B cell (primary cell): ENCODE measurements at regions not wholly inside any gene's neighbourhood (a gene's known extent, or its start where the extent isn't known, plus 50 kb on each side); places are given as distances from the start of the nearest gene placed in this dataset.

Experiments
- ATAC-seq: fragments of 200-7000 bp; cut with Tn5 transposase; one replicate; pipeline ENCODE4 v1.10.0; 2021; ENCODE audit warnings: low read depth, mild to moderate bottlenecking, moderate number of reproducible peaks, moderate library complexity
- CTCF ChIA-PET: fragments of 350-600 bp; sonication (Branson Sonifier 250); formaldehyde crosslinking; loops from one replicate; lab custom pipeline; 2021; ENCODE audit warnings: antibody characterized with exemption, inconsistent platforms; lab: Charles Lee
- POLR2A ChIA-PET: fragments of 350-600 bp; sonication (Branson Sonifier 250); formaldehyde crosslinking; loops from one replicate; lab custom pipeline; 2021; ENCODE audit warnings: antibody characterized with exemption; lab: Charles Lee
- DNase-seq: peaks from one replicate; pipeline ENCODE4 v3.0.0; 2013
- H2AFZ ChIP-seq: 2 replicates; pipeline ENCODE4 v1.6.1; 2012; ENCODE audit warnings: mild to moderate bottlenecking, low read depth, low read length; ENCODE audit not compliant: insufficient read depth, poor library complexity, severe bottlenecking
- H3K27ac ChIP-seq, 2 donors: 1 replicate in 1 of 2; 2 replicates in 1 of 2; pipeline ENCODE4 v1.5.1; 2012 to 2013; ENCODE audit warnings: low read length in 2 of 2, mild to moderate bottlenecking in 2 of 2, moderate library complexity in 1 of 2
- H3K27me3 ChIP-seq, 4 experiments: fragments of 200-600 bp in 1 of 4; sonication (generic) in 1 of 4; replicated peaks in 1 of 4; 1 replicate in 2 of 4; 2 replicates in 2 of 4; pipeline versions ENCODE4 v1.6.1 to v1.7.0; 2013 to 2016; ENCODE audit warnings: low read length in 3 of 4, mild to moderate bottlenecking in 2 of 4, mixed read lengths in 1 of 4, moderate library complexity in 1 of 4; ENCODE audit not compliant: insufficient read depth in 4 of 4, control insufficient read depth in 3 of 4; ENCODE audit errors: control extremely low read depth in 1 of 4
- H3K36me3 ChIP-seq, 2 experiments: replicated peaks in 1 of 2; 1 replicate in 1 of 2; 2 replicates in 1 of 2; pipeline versions ENCODE4 v1.6.1 to v1.7.1; 2013; ENCODE audit warnings: low read length in 1 of 2; ENCODE audit not compliant: insufficient read depth in 2 of 2, control insufficient read depth in 1 of 2; ENCODE audit errors: control extremely low read depth in 1 of 2, extremely low read depth in 1 of 2
- H3K4me1 ChIP-seq, 2 donors: fragments of 200-600 bp in 1 of 2; sonication (generic) in 1 of 2; 1 replicate in 1 of 2; 2 replicates in 1 of 2; pipeline versions ENCODE4 v1.5.1 to v1.6.1; 2013 to 2017; ENCODE audit warnings: low read length in 2 of 2; ENCODE audit not compliant: control insufficient read depth in 2 of 2, insufficient read depth in 2 of 2
- H3K4me2 ChIP-seq: replicated peaks from 2 replicates; pipeline ENCODE3; 2012; ENCODE audit warnings: mild to moderate bottlenecking, low read depth, low read length; ENCODE audit not compliant: poor library complexity, severe bottlenecking
- H3K4me3 ChIP-seq, 5 experiments: fragments of 200-600 bp in 1 of 5; sonication (generic) in 1 of 5; 1 replicate in 3 of 5; 2 replicates in 2 of 5; pipeline versions ENCODE4 v1.5.1 to v1.7.0; 2011 to 2016; ENCODE audit warnings: low read length in 4 of 5, mild to moderate bottlenecking in 4 of 5, low read depth in 2 of 5, control low read depth in 1 of 5, moderate library complexity in 1 of 5; ENCODE audit not compliant: insufficient read depth in 1 of 5; ENCODE audit errors: control extremely low read depth in 1 of 5, extremely low read depth in 1 of 5
- H3K79me2 ChIP-seq: fragments of 200-600 bp; sonication (generic); one replicate; pipeline ENCODE4 v1.6.0; 2016; ENCODE audit warnings: low read length; ENCODE audit not compliant: control insufficient read depth, insufficient read depth
- H3K9ac ChIP-seq: fragments of 200-600 bp; sonication (generic); 2 replicates; pipeline ENCODE4 v1.6.1; 2017; ENCODE audit warnings: mild to moderate bottlenecking, low read length, moderate library complexity
- H3K9me3 ChIP-seq, 3 donors: one replicate each; pipeline versions ENCODE4 v1.6.1 to v1.7.1; 2013; ENCODE audit warnings: low read length in 2 of 3; ENCODE audit not compliant: control insufficient read depth in 2 of 3, insufficient read depth in 1 of 3; ENCODE audit errors: control extremely low read depth in 1 of 3
- H4K20me1 ChIP-seq: 2 replicates; pipeline ENCODE4 v1.6.0; 2012; ENCODE audit warnings: mild to moderate bottlenecking, low read length; ENCODE audit not compliant: insufficient read depth, control insufficient read depth, poor library complexity, severe bottlenecking
- H3K27ac Mint-ChIP-seq: one replicate; pipeline ENCODE4 v1.8.0; 2021; ENCODE audit warnings: mixed read lengths
- H3K27me3 Mint-ChIP-seq: one replicate; pipeline ENCODE4 v1.8.0; 2021; ENCODE audit warnings: mixed read lengths
- H3K4me1 Mint-ChIP-seq: one replicate; pipeline ENCODE4 v1.8.0; 2021; ENCODE audit warnings: mixed read lengths
- H3K4me3 Mint-ChIP-seq: one replicate; pipeline ENCODE4 v1.8.0; 2021; ENCODE audit warnings: mixed read lengths
- H3K9me3 Mint-ChIP-seq: one replicate; pipeline ENCODE4 v1.8.0; 2022; ENCODE audit warnings: mixed read lengths; ENCODE audit not compliant: insufficient read depth
- CTCF ChIP-seq: fragments of 200-600 bp; IDR thresholded peaks from one replicate; pipeline ENCODE4 v1.8.0; 2022; ENCODE audit warnings: antibody characterized with exemption, mild to moderate bottlenecking
- EZH2 ChIP-seq: IDR thresholded peaks from 2 replicates; pipeline ENCODE4 v1.6.1; 2012; ENCODE audit warnings: borderline replicate concordance, low read depth, mild to moderate bottlenecking, moderate library complexity, low read length; ENCODE audit not compliant: insufficient read depth, poor library complexity, severe bottlenecking
- WGBS: methylation state at CpG from one replicate; pipeline ENCODE4 v1.1.5; 2013; ENCODE audit warnings: missing lambda C conversion rate; ENCODE audit not compliant: insufficient coverage; 5-methylcytosine and 5-hydroxymethylcytosine counted together
- intact Hi-C: fragments of 100-400 bp; cut with micrococcal nuclease; formaldehyde crosslinking; loops from one replicate; pipeline ENCODE4 v1.10.0; 2022

- peaks cover 19% of the 10 kb centered on the region for H3K27me3 Mint-ChIP-seq
- CTCF ChIA-PET, result no interaction called here
Measured at GRCh38 chr2:239549711-239550255, 149.0 kb upstream of the HDAC4 start.

More at GRCh38 chr2:239549711-239550255, 149.0 kb upstream of the HDAC4 start:
- Histone ChIP-seq H3K4me2 (no peak overlapping the region), H2AFZ (no peak overlapping the region), H3K9me3 (peaks cover 0 to 9% (median 0%) of the 10 kb centered on the region in 3 donors), H3K27me3 (peaks cover 0 to 4% (median 0%) of the 10 kb centered on the region in 4 experiments), H3K4me1 (no peaks in the 10 kb centered on the region), H3K79me2 (no peaks in the 10 kb centered on the region), H4K20me1 (no peaks in the 10 kb centered on the region), H3K27ac (no peak overlapping the region), H3K4me3 (no peak overlapping the region), H3K36me3 (no peaks in the 10 kb centered on the region), H3K9ac (no peak overlapping the region)
- 92% methylated on average over 10 of the region's 10 CpGs for WGBS
- DNase-seq, result no peak
- Mint-ChIP-seq H3K4me3 (no peak overlapping the region), H3K9me3 (no peaks in the 10 kb centered on the region), H3K27ac (no peak overlapping the region), H3K4me1 (no peaks in the 10 kb centered on the region)
- intact Hi-C loops, result no loop called here
- ATAC-seq, result no peak
- TF ChIP-seq EZH2 (no peak), CTCF (no peak)
- POLR2A ChIA-PET, result no interaction called here
